Stimulated activated CD8-positive, alpha-beta memory T cell treated with anti-CD3 and anti-CD28 coated beads, Interleukin-15, amount 100 ng/mL, for 24 hours (primary cell): ENCODE measurements at regions not wholly inside any gene's neighbourhood (a gene's known extent, or its start where the extent isn't known, plus 50 kb on each side); places are given as distances from the start of the nearest gene placed in this dataset.

Experiments used
- DNase-seq: peaks from one replicate; pipeline ENCODE4 v3.0.0-alpha.2; 2020; ENCODE audit warnings: low read depth

DNA sequence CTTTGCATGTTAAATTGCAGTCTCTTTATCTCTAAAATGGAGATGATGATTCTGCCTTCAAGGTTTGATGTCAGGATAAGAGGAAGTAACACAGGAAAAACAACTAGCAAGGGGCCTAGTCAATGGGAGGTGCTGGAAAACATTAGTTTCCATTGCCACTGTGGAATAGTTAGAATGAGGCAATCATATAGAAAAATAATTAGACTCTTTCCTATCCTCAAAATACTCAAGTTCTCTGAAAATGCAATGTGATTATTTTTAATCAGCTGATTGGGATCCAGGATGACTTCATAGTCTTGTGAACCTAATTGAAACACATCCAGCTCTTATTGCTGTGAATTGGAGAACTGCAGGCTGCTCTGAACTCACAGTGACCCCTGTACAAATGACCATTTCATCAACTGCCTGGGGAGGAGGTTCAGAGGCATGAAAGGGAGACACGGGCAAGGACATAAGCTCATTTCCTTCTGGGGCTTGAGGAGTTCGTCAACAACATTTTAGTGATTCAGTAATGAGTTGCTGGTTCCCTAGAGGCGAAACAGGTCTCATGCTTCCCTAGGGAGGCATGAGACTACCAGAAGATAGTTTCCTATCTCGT lies 422.5 kb downstream of the LPIN1 start:
- DNase-seq: no peak

DNA sequence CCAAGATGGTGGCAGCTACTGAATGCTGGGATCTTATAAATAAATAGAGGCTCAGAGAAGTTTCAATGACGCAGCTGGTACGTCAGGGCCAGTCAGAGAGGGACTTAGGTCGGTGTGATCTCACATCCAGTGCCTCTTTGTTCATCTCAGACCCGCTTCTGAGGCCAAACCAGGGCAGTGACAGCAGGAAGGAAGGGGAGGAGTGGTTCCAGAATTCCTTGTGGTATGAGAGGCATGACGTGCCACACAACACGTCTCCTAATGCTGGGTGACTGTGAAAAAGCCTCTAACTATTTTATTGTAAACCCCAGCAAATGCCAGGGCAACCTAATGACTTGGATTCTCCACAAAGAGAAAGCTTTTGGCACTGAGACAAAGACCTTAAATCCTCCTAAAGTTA lies 423.3 kb downstream of the LPIN1 start:
- DNase-seq: no peak

GRCh38 chr2:12170121-12170520 lies 423.7 kb downstream of the LPIN1 start:
- no peak for DNase-seq

DNA sequence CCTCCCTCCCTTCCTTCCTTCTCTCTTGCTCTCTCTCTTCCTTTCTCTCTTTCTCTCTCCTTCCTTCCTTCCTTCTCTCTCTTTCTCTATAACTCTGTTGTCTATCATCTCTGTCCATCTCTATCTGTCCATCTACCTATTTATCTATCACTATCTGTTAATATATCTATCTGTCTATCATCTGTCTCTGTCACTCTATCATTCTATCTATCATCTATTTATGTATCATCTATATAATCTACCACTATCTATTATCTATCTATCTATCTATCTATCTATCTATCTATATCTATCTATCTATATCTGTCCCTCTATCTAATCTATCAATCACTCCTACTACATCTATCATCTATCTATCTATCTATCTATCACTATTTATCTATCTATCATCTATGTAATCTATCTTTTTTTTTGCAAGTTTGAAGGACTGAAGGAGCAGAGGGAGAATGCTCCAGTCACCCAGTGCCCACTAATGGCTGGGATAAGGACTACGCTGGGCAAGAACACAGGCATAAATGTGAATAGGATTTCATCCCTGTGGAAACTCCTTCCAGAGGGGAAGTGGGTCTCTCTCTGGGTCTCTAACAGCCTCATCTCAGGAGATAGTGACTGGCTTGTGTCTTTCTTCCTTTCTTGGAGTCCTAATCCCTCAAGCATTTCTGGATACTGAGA lies 427.0 kb downstream of the LPIN1 start:
- no peak for DNase-seq

DNA sequence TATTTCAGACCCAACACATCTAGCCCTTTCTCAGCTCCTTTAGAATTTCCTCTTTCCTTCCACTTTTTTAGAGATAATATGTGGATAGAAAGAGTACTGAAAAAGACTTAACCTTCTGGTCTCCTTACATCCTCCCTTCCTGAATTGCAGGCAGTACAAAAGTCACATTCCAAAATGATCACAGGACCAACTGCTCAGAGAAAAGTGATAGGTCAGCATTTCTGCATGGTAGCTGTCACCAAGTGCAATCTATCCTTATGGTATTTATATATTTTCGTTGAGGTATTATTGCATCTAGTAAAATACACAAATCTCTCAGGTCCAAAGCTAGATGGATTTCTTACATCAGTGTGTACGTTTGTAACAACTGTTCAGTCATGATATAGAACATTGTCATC lies 427.5 kb downstream of the LPIN1 start:
- no peak for DNase-seq

- no peak for DNase-seq
Observed at GRCh38 chr2:12175323-12175722, 428.9 kb downstream of the LPIN1 start.

DNA sequence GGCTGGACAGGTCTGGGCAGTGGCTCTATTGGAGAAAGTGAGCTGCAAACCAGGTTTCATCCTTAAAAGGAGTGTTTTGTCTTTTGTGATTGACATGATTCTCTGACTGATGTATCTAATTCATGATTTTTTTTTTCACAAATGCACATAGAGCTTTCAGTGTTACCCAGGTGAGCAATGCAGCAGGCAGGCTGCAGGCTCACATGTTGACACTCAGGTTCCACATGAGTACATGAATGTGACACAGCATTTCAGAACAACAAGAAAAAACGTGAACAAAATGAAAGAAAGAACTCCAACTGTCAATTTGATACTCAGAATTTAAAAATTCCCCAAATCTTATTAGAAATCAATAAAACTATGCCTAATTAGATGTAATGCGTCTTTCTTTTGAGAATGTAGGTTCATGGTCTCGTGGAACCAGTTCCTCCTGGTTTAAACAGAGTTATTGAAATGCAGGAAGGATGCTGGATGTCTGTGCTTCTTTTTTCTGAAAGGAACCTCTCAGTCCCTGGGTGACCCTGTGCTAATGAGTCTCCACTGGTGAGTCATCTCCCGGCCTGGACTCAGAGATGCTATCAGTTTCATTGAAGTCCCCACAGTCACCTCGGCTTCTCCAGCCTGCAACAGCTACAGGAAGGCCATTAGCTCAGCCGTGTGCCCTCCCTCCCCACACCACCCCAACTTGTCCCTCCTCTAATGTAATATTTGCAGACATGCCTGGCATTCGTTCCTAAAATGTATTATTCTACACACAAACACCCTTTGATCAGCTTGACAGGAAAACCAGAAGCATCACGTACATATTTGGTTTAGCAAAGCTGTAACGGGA lies 430.4 kb downstream of the LPIN1 start:
- no peak for DNase-seq

GRCh38 chr2:12177455-12178288 lies 431.2 kb downstream of the LPIN1 start:
- no peak for DNase-seq

GRCh38 chr2:12178289-12179080 lies 432.1 kb downstream of the LPIN1 start:
- DNase-seq: no peak

DNA sequence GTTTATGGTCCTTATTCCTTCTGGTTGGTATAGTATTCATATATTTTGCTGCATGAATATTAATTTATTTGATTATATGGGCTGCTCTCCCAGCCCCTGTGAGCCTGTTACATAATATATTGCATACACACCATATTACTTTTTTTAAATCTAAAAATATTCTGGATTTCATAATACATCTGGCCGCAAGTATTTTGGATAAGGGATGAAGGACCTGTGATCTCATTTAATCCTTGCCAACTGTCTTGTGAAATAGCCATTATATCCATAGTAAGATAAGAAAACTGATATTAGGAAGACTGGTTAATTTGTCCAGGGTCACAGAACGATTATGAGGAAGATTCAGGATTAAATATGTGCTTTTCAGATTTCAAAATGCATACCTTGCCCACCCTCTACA lies 433.6 kb downstream of the LPIN1 start:
- no peak for DNase-seq

GRCh38 chr2:12183032-12183645 lies 436.7 kb downstream of the LPIN1 start:
- DNase-seq: no peak

DNA sequence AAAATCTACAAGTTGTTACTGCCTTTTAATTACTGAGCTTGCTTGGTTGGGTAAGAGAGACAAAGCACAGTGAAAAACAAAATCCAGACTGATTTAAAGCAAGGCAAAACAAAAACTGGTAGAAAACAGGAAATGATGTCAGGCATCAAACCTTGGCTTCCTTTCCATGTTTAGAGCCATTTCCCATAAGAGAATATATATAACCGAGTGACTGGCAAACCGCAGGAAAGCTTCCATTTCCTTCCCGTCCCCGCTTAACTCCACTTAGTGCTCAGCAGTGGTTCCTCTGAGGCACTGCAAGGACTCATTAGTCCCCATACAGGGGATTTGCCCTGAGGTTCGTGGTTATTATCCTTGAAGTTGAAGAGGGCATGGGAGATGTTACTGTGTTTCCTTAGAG lies 446.3 kb downstream of the LPIN1 start:
- DNase-seq: no peak

- no peak for DNase-seq
Observed at GRCh38 chr2:12194968-12195367, 448.5 kb downstream of the LPIN1 start.

GRCh38 chr2:12196495-12196894 lies 450.1 kb downstream of the LPIN1 start:
- no peak for DNase-seq

DNA sequence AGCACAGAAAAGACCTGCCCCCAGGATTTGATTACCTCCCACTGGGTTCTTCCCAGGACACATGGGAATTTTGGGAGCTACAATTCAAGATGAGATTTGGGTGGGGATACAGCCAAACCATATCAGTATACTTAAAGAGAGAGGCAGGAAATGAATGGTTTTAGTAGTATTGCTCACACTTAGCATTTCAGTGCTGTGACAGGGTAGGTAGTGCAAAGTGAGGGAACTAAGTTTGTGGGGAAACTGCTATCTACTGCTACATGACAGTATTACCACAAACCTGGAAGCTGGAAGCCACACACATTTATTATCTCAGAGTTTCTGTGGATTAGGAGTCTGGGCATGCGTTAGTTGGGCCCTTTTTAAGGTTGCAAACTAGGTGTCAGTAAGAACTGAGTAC lies 450.7 kb downstream of the LPIN1 start:
- DNase-seq: no peak

DNA sequence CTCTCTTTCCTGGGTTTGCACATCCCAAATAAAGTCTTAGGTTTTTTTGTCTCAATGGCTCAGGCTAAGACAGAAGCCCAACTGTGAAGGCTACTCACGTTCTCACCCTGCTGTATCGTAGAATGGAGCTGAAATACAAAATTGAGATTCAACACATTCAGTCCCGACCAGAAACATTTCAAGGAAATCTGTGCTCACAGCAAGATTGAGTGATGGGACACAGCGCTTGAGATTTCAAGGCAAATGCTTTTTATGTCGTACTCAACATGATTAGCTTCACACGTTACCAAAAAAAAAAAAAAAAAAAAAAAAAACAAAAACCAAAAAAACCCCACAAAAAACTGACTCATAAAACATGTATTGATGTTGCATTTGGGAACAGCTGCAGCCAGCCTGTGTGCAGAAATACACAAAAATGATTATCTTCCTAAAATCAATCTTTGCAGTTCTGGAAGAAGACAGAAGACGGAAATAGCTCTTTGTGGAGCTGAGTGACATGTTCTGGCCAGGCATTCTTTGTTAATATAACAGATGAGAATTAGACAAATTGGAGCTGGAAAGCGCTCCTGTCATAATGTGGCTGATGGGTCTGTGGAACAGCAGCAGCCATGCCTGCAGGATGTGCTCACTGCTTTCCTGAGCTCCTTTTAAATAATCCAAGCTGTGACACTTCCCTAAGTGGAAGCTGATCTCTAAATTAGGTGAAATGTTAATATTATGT lies 453.2 kb downstream of the LPIN1 start:
- no peak for DNase-seq

- DNase-seq: no peak
Observed at GRCh38 chr2:12201369-12201768, 454.9 kb downstream of the LPIN1 start.

DNA sequence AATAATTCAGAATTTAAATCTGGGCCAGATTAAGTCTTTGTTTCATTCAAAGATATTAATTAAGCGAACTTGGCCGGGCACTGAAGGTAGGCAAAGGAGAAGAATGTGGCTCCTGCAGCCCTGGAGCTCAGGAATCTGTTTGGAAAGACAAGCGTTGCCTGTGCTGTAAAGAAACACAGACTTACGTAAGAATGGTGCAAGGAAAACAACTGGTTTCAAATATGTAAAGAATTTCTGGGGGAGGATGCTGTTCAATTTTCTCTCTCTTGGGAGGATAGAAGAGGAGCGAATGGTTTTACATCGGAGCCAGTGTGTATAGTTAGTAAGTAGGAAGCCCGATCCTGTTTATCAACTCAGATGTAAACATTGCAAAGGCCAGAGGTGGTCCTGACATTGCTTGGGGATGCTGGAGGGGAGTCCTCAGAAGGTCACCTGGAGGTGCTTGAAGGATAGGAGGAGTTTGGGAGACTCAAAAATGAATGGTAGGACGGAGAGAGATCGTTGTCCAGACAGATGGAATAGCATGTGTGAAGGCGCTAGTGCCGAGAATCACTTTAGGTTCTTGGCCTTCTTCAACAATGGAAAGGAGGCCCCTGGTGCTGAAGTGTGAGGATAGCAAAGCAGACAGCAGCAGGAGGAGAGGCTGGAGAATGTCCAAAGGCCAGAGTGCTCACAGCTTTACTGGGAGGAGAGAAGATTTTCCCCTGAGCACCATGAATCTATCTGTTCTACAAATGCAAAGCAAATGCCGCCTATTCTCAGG lies 456.1 kb downstream of the LPIN1 start:
- DNase-seq: no peak

GRCh38 chr2:12203528-12203927 lies 457.1 kb downstream of the LPIN1 start:
- no peak for DNase-seq

DNA sequence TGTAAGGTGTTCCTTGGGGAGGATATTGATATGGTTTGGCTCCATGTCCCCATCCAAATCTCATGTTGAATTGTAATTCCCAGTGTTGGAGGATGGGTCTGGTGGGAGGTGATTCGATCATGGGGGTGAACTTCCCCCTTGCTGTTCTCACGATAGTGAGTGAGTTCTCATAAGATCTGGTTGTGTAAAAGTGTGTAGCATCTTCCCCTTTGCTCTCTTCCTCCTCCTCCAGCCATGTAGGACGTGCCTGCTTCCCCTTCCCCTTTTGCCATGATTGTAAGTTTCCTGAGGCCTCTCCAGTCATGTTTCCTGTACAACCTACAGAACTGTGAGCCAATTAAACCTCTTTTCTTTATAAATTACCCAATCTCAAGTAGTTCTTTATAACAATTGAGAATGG lies 458.7 kb downstream of the LPIN1 start:
- no peak for DNase-seq
